T1000 (cell line): ENCODE measurements at regions not wholly inside any gene's neighbourhood (a gene's known extent, or its start where the extent isn't known, plus 50 kb on each side); places are given as distances from the start of the nearest gene placed in this dataset.

Experiments used
- DNase-seq: peaks from one replicate; lab custom pipeline; 2025; ENCODE audit warnings: mixed read lengths; lab: John Stamatoyannopoulos, UW

GRCh38 chr1:14303011-14303410 is 295.5 kb upstream of the KAZN start:
- DNase-seq = no peak

GRCh38 chr1:14304381-14304865 is 294.1 kb upstream of the KAZN start:
- DNase-seq = no peak

DNA sequence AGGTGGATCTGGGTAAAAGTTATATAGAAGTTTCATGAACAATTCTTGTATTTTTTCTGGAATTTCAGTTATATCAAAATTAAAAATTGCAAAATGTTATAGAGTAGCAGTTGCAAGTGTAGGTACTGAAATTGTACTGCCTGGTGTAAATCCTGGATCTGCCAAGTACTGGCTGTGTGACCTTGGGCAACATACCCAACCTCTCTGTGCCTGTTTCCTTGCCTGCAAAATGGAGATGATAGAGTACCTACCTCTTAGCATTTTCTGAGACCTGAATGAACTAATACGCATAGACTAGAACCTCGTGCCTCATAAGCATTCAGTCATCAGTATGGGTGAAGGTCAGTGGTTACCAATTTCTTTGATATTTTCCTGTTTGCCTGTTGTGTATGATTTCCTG is 290.0 kb upstream of the KAZN start:
- DNase-seq = no peak

GRCh38 chr1:14309984-14310383 is 288.5 kb upstream of the KAZN start:
- no peak for DNase-seq

DNA sequence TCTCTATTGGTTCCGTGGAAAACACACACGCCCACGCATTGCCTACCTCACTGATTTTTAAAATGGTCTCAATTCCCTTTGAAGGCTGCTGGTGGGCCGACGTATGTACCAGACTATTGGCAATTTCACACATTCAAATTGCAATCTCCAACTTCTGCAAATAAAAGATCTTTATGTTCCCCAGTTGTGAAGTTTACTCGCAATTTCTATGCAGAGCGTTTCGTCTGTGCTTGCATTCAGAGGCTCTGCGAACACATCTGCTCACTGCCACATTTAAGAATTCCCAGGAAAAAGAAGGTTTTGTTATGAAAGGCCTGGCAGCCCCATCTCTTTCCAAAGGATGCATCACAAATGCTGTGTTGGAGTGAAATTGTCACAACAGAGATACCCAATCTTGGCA is 288.0 kb upstream of the KAZN start:
- no peak for DNase-seq

GRCh38 chr1:14313731-14314431 is 284.6 kb upstream of the KAZN start:
- DNase-seq = no peak

DNA sequence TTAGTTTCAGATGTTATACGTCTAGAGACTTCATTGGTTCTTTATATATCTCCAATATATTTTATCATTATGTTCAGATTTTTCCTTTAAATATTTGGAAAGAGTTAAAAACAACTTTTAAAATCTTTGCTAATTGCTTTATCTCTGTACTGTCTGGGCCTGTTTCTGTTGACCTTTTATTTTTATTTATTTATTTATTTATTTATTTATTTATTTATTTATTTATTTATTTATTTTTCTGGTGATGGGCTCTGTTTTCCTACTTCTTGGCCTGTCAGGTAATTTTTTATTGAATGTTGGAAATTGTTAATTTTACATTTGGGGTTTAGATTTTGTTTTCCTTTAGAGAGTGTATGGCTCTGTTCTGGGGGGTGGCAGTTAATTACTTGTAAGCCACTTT is 279.7 kb upstream of the KAZN start:
- no peak for DNase-seq

DNA sequence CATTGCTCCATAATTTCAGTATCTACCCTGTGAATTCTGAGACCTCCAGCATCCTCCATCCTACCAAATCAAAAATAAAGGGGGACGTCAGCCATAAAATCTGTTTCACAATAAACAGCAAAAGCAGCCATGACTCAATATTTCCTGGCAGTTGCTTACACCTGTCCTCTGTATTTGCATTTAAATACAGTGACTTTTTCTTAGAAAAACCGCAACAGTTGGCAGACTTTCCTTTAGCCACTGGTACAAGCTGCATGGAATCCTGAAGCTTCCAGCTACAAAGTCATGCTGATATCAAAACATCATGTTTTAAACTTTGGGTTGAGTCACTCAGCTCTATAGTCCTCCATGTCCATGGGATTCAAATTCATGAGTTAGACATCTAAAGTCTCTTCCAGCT is 278.0 kb upstream of the KAZN start:
- peak; percentile 48 for DNase-seq

GRCh38 chr1:14320986-14321385 is 277.5 kb upstream of the KAZN start:
- no peak for DNase-seq

DNA sequence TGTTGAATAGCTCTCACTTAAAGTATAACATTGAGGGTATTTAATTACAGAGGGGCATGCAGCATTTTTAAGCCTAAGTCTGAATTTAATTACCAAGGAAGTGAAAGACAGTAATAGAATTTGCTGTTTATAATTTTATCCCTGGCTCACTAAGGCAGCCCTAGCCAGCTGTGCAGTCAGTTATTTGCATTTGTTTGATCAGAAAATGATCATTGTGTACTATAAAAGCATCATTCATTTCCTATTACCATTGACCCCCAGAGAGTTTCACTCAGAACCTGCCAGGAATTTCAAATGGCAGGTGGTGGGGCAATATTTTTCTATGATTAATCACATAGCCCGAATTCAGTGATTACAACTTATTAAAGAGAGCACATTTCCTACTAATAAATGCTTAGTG is 277.1 kb upstream of the KAZN start:
- DNase-seq = no peak

DNA sequence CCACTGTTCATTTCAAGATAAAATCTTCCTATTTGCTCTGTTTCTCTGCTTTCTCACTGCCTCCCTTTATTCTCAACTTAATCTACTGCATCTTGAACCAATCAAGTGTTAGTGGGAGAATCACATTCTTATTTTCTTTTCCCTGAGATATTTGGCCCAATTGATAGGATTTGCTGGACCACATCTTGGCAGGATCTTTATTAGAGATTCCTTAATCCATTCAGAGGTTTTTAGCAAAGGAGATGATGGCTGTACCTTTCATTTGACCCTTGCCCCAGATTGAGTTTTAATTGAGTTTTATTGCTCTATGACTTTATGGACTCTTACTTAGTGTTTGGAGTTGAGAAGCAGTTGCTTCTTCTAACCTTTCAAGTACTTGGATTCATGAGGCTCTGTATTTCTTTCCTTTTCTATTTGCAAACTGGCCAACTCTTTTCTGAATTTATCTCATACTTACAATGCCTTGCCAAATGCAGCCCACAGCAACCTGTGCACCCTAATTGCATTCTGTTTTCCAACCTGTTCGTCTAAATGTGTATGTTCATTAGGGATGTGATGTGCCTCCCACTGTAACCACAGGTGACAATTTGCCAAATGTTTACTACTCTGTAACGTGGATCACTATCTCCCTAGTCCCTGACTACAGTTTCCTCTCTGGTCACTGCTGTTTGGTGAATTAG is 274.8 kb upstream of the KAZN start:
- DNase-seq = no peak

GRCh38 chr1:14324248-14324630 is 274.2 kb upstream of the KAZN start:
- no peak for DNase-seq

DNA sequence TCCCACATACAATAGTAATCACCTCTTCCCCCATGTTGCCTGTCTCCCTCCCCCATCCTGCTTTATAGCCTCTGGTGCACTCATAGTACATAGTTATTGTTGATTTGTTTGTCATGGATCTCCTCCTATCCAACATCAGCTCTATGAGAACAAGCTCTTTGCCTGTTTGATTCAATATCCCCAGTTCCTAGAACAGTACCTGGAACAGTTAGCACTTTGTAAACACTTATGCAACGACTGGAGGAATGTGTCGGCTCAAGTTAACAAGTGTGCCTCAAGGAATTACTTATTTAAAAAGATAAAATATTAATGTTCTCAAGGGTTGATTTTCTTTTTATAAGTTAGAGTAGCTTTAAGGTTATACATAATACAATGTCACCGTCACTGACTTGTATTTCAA is 271.6 kb upstream of the KAZN start:
- DNase-seq = no peak

DNA sequence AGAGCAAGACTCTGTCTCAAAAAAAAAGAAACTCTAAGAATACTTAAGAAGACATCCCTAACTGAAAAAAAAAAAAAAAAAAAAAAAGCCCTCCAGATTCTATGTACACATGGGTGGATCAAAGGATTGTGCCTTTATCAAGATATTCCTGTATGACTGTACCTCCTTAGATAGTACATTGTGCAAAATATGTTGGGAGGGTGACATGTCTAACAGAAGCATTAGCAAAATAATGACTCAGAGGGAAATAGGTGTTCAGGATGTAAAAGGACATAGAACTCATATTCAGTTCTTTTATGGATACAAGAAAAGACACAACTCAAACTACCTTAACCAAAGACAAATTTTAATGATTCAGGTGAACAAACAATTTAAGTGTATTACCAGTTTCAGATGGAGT is 269.8 kb upstream of the KAZN start:
- no peak for DNase-seq

GRCh38 chr1:14332158-14332557 is 266.3 kb upstream of the KAZN start:
- DNase-seq = no peak

- DNase-seq = no peak
Observed at GRCh38 chr1:14334336-14335176, 263.9 kb upstream of the KAZN start.

- no peak for DNase-seq
Observed at GRCh38 chr1:14338509-14338908, 260.0 kb upstream of the KAZN start.

GRCh38 chr1:14339288-14339687 is 259.2 kb upstream of the KAZN start:
- DNase-seq = no peak

- DNase-seq = no peak
Observed at GRCh38 chr1:14340002-14340785, 258.3 kb upstream of the KAZN start.

DNA sequence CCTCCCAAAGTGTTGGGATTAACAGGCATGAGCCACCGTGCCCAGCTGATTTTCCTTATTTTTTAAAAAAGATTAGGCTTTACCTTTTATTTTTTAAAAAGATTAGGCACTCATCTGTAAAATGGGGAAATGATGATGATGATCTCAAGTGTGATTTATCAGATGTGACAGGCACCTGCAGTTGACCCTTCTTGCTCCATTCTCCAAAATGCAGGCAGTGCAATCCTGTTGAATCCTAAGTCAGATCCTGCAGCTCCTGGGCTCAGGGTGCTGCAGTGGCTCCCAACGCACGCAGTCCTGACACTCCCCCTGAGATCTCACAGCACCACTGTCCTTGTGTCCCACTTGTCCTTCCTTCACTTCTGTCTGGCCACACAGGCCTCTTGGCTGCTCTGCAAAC is 257.3 kb upstream of the KAZN start:
- DNase-seq = no peak

GRCh38 chr1:14345946-14346550 is 252.4 kb upstream of the KAZN start:
- DNase-seq = peak; percentile 21

DNA sequence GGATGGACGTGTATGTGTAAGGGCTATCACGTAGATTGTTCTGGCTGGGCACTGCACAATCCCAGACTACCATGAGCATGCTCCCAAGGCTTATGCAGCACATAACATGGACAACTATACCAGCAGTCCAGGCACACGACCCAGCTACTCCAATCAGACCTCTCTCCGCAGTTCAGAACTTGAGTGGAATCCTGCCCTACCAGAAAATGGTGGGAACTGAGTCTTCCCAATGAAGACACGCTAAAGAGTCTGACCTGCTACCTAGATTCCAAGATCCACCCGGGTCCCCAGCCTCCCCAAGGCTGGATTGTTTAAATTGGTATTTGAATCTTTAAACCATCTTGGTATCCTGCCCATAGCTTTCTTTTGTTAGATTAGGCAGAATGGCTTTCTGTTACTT is 251.3 kb upstream of the KAZN start:
- DNase-seq = no peak
